GM18520 (cell line): ENCODE measurements at regions not wholly inside any gene's neighbourhood (a gene's known extent, or its start where the extent isn't known, plus 50 kb on each side); places are given as distances from the start of the nearest gene placed in this dataset.

ENCODE experiments used
- ATAC-seq: cut with Tn5 transposase; IDR thresholded peaks from one replicate; pipeline ENCODE4 v1.9.1; 2021; ENCODE audit not compliant: unreplicated experiment

DNA sequence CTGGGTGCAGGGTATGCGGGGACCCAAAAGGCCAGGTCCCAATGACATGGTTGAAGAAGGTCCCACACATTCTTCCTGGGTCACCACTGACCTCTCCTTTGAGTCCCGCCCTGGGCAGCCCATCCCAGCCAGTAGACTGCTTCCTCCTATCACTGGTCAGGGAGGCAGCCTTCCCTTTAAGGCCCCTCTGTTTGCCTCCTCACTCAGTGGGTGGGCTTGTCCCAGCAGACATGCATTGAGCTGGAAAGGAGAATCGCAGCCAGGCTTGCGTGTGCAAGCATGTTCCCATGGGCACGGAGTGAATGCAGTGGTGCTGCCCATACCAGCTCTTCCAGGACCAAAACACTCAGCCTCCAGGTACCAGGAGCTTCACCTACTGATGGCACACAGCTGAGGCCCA, 162.4 kb upstream of the SYT13 start:
- ATAC-seq = no peak

DNA sequence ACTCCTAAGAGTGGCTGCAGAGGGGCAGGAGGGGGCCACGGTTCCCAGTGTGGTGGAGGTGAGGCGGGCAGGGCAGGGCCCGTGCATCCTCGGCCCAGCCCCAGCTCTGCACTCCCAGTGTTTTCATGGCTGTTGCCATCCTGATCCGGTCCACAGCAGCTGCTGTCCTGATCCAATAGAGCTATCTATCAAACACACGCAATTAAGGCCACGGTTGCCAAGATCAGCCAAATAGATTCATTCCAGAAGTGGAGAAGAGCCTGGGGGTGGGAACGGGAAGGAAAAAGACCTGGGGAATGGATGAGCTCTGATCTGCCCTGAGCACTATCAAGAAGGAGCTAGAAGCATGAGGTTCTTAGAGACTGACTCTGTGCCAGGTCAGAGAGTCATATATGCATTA, 160.9 kb upstream of the SYT13 start:
- ATAC-seq = no peak

DNA sequence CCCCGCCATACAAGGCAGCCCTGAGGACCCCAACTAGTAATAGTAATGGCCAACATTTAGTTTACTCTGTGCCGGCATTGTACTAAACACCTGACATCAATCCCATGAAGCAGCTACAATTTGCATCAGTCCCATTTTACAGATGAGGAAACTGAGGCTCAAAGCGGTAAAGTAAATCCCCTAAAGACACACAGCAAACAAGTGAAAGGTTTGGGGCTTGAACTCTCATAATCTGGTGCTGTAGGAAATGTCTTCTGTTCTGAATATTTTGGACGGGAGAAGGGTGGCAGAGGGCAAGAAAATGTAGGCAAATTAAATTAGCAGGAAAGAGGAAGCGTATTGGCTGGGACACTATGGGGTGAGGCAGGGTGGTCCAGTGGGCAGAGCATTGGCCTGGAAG, 160.3 kb upstream of the SYT13 start:
- ATAC-seq = no peak

DNA sequence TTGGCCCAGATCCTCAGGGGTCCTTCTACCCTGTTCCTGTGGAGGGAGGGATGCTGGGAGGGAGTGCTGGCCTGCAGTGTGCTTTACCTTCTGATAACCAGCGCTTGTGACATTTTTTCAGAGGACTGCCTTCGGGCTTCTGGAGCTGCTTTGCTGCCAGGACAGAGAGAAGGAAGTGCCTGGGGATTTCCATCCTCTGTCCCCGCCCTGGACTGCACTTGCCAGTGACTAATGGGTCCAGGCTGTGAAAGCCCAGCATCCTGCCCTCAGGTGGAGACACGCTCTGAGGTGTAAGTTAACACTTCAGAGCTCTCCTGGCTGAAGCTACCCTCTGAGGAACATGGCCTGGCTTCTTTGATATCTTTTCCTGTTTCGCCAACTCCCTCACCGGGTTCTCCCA, 158.7 kb upstream of the SYT13 start:
- no peak for ATAC-seq

DNA sequence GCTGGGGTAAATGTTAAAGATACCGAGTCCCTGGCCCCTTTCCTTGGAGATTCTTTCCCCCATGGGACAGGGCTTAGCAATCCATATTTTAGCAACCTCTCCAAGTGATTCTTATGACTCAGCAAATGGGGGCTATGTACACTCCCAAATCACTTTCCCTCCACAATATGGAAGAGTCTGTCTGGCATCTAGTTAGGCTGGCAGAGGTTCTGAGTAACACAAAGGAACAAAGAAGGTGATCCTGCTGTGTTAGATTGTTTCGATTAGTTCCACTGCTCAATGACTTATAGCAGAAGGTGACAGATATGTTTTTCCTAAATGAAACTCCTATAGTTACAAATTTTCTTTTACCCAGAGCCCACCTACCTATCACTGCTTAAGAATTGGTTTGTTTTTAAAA, 154.0 kb upstream of the SYT13 start:
- ATAC-seq = no peak

DNA sequence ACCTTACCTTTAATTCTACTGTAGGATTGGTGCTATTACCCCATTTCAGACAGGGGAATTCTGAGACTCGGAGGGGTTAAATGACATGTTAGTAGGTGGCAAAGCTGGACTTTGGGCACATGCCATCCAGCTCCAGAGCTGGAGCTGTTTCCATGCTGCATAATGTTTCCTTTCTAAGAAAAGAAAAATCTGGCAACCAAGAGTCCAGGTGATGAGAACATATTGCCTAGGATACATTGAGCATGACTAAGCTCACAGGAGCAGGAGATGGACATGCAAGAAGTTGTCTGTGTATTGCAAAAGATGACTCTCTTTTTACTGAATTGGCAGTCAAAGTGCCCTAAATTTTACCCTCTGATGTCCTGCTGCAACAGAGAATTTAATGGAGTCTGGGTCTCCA, 150.8 kb upstream of the SYT13 start:
- no peak for ATAC-seq

DNA sequence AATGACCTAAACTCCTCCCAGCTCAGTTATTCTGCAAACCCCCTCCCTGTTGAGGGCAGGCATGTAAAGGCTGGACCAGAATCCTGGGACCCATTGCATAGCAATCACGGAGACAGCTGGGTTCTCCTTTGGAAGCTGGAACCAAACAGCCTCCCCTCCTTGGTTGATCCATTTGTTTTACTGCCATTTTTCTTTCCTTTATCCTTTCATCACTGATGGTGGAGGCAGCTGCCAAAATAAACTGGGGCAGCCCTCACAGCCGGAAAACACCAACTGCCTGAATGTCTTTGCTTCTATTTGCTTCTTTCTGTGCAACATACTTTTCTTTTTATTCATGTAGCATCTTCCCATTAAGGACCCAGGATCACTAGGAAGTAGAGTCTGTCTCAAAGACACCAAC, 150.0 kb upstream of the SYT13 start:
- no peak for ATAC-seq

DNA sequence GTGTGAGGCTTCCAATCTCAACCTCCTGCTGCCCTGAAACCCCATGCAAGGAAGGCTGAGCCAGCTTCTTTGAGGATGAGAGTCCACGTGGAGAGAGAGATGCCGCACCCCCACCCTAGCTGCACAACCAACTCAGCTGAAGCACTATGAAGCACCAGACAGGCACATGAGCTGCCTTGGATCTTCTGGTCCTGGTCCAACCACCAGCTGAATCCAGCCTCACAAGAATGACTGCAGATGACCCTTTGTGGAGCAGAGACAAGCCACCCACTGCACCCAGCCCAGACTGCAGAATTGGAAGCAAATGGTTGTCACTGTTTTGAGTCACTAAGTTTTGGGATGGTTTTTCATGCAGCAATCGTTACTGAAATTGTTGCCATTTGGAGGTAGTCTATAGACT, 149.6 kb upstream of the SYT13 start:
- no peak for ATAC-seq

DNA sequence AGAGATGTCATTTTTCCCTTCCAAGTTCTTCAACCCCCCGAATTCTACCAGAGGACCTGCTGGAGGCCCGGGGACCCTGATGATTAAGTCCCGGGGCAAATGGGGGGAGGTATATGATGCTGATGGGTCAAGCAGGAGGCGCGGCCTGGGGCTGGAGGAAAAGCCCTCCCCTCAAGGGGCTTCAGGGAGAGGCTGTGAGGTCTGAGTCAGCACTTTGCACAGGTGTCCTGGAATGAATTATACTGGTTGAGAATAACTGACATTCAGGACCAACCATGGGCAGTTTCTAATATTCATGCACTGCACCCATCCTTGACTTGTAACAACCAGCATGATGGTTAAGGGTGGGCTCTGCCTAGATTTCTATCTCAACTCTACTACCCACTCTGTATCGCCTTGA, 146.8 kb upstream of the SYT13 start:
- ATAC-seq = no peak

DNA sequence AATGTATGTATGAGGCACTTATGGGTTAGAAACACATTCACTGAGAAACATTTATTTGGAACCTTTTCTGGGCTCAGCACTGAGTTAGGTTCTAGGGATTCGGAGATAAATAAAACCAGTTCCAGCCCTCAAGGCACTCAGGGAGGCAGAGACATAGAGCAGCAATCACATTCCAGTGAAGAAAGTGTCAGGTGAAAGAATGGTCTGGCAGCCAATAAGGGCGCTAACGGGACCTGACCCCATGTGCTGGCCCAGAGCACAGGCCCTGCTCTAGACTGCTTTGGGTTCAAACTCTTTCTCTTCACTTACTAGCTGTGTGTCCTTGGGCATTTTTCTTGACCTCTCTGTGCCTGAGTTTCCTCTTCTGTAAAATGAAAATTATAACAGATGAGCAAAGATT, 146.0 kb upstream of the SYT13 start:
- ATAC-seq = no peak

DNA sequence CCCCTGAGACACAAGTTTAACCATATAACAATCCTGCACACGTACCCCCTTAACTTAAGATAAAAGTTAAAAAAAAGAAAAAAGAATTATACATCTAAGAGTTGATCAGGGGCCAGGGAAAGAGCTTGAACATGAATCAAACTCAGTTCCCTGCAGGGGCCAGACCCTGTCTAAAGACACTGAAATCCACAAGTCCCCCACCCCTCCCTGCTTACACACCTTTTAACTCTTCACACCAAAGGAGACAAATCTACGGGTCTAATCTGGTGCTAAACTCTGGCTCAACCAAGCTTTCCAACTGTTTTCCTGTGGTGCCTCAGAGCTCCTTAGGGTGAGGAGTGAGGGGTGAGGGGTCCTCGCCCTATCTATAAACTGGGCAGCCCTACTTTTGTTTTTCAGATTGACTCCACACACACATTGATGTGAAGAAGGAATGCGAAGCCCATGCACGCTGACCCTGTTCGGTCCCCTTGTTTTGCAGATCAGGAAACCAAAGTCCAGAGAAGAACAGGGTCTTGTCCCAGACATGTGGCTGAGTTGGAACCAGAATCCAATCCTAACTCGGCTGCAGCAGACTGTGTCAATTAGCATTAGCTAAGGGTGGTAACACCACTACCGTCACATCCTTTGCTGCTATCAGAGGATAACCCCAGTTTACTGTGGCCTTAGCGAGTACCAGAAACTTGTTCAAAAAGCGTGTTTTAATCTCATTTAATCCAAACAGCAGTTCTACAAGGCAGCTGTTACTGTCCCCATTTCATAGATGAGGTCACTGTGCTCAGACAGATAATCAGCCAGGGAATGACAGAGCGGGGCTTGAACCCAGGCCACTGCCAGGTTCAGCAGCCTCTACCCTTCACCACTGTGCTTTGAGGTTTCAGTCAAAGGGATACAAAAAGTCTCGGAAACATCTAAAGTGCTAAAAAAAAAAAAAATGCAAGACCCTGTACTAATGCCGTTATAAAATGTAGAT, 145.2 kb upstream of the SYT13 start:
- no peak for ATAC-seq

DNA sequence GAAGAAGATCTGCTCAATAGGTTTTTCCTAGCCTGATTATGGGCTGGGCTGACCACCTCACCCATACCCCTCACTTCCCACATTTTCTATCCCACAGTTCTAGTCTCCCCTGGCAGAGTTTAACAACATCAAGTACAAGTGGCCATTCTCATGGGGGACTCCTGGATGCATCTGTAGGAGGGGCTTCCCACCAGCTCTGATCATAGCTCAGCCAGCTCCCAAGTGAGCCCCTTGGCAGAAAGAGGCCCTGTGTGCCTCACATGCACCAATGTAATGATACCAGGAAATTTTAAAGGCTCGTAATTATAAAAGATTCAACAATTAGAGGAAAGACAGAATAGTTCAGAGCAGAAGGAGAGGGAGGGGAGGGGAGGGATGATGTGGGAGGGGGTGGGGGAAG, 144.2 kb upstream of the SYT13 start:
- ATAC-seq = no peak

DNA sequence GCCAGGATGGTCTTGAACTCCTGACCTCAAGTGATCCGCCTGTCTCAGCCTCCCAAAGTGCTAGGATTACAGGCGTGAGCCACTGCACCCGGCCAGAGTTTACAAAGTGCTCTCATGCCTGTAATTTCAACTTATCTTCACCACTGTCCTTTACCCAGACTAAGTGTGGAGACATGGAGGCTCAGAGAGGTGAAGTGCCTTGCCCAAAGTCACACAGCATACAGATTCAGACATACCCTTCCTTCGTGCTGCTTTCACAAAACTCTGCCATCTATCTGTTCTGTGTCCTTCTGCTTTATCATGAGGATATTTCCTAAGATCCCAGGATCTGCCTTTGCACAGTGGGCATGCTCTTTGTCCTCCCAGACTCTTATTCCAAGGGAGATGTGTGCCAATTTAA, 143.6 kb upstream of the SYT13 start:
- no peak for ATAC-seq

DNA sequence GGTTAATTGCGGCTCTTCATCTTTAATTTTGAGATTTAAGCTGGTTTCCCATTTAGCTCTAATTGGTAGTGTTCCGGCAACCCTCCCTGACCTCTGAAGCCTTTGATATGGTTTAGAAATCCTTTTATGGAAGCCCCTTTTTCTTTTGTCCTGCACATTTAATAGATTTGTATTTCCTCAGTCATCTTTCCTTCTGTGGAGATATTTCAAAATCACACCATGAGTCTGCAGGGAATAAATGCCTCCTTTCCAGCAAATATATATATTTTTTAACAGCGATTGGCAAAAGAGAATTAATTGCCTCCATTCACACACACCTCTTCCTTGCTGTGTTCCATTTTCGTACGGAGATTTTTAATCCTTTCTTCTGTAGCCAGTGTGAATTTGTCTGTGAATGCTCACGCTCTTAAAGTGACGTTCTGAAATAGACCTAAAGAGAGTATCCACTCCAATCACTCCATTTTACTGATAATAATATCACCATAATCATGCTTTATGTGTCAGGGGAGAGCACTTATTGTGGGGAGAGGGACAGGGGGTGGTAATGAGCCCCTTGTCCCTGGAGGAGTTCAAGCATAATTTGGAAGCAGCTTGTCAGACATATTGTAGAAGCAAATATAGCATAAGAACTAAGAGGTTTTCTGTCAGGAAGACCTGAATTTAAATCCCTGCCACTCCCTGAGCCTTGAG, 142.5 kb upstream of the SYT13 start:
- no peak for ATAC-seq

DNA sequence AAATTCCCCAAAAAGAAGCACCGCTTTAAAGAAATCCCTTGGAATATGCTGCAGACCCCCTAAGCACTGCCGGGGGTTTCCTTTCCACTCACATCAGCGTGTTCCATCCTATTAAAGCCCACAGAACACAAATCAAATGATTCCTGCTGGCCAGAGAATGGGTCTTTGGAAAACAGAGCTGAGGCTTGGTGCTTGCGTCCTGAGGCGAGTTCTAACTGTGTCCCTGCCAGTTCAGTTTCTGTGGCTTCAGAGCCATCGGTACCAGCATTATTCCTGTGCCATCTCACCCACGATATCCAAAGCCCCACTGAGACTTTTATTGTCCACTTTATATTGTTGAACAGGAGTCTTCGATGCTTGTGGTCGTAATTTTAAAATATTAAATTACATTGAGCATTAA, 142.0 kb upstream of the SYT13 start:
- no peak for ATAC-seq

DNA sequence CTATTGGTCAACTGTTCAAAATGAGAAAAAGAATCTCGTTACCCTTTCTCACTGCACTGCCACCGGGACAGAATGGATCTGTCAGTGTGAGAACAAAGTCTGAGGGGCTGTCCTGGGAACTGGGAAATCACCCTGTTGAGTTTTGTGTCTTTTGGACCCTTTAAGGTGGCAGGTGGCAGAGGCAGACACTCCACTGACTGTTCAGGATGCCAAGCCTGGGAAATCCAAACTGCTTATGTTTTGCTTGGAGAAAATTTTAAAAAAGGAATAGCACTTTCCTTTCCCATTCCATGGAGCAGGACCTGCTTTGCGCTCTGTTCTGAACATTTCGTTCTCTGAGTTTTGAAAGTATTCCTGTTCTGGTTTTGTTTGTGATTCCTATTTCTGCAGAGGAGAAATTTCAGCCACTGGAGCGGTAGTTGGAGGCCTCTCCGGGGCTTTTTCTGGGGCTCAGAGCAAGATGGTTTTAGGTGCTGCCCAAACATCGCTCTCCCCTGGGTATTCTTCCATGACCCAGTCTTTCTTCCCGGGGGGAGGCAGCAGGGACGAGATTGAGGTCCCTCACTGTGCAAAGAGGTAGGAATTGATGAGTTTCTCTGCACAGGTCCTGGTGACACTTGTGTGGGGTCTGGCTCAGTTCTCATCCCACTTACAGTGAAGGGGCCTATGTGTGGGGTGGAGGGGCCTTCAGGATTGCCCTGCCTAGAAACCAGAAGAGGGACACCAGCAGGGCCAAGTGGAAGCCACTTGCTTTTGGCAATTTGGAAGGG, 138.5 kb upstream of the SYT13 start:
- ATAC-seq = no peak

DNA sequence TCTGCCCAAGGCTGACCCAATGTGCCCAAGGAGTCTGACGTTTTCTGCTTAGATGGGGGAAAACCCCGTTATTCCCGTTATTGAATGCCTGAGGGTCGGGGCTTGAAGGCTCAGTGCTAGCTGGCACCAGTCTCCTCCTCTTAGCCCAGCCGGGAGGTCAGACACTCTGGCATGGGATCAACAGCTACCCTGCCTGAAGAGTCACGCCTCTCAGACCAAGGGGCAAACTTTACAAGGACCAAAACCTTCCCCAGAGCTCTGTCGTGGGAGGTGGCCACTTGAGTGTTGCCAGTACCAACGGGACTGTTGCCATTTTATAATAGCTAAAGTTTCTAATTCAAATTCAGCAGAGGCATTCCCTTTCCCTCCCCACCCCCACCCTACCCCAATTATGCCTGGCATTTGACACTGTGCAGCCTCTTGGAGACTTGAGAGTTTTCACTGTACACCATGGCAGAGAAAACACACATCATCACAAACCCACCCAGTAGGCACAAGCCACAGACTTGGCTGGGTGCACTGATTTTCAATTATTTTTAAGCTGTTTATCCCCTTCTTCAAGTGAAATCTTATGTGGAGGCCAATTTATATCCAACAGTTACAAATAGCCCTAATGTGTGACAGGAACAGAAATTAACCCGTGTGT, 137.5 kb upstream of the SYT13 start:
- ATAC-seq = no peak

DNA sequence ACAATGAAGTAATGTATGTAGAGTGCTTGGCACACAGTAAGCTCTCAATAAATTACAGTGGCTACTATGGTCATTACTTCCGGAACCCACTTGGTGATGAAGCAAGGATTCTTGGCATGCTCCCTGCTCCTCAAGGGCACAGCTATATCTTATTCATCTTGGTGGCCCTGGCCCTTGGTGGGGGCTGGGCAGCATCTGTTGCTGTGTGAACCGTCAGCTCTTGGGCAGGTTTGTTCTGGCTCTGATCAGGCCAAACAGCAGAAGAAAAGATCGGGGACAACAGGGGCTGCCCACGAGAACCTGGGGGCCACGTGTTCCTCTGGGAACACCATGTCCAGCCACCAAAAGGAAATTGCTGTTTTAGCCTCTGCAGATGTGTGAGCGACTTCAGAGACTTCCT, 136.9 kb upstream of the SYT13 start:
- no peak for ATAC-seq

DNA sequence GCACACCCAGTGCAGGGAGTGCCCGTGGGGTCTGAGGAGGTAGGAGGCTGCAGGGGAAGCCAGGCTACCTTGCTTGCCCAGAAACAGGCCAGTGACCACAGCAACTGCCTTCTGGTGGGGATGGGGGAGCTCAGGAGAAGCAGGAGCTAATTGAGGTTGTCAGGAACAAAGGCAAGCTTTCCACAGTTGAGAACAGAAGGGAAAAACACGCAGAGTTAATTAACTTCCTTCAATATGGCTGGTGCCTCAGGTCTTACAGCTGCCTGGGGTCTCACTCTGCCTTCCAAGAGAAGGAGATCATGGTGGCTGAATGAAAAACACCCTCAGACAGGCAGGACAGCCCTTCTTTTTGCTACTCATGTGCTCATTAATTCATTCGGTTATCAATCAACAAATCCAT, 127.9 kb upstream of the SYT13 start:
- no peak for ATAC-seq

DNA sequence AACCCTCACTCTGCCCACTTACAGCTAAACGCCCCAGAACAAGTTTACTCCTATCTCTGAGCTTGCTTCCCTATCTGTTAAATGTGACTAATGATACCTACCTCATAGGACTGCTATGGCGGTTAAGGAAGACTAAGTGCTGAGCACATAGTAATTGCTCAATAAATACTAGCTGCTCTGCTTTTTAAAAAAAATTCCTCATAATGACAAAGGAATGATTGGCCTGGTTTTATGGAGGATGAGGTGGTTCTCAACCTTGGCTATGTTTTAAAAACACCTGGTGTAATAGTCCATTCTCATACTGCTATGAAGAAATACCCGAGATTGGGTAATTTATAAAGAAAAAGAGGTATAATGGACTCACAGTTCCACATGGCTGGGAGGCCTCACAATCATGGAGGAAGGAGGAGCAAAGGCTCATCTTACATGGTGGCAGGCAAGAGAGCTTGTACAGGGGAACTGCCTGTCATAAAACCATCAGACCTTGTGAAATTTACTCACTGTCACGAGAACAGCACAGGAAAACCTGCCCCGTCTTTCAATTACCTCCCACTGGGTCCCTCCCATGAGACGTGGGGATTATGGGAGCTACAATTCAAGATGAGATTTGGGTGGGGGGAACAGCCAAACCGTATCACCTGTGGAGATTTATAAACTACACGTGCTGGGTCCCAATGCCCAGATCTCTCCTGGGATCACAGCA, 127.2 kb upstream of the SYT13 start:
- no peak for ATAC-seq

DNA sequence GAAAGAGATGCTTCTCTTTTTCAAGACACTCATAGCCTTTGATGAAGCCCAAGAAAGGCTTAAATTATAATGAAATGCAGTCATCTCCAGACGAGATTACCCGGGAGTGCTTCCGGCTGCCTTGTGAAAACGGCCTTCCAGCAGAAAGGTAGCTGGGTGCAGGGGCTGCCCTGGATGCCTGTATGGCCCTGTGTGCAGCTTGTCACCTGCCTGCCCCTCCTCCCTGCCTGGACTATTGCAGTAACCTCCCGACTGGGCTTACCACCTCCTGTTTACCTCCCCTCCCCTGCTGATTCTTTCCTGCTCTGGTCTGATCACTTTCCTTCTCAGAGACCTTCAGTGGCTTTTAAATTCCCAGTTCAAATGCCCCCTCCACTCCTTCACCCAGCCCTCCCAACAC, 126.4 kb upstream of the SYT13 start:
- ATAC-seq = no peak
